ENCODE measurements at regions not wholly inside any gene's neighbourhood (a gene's known extent, or its start where the extent isn't known, plus 50 kb on each side); places are given as distances from the start of the nearest gene placed in this dataset.
"Not testable (repeated sequence)": the region's sequence is repeated elsewhere in the genome, so short reads cannot be mapped to it uniquely, and the experiment has no call there.

GRCh38 chr2:142754182-142754581 lies 123.3 kb upstream of the KYNU start:
- Mint-ChIP-seq H3K9me3 (no peaks in the 10 kb centered on the region), H3K4me1 (ENCODE audit: low read depth) (no peaks in the 10 kb centered on the region), H3K27ac (no peak overlapping the region), H3K4me3 (no peak overlapping the region), H3K27me3 (no peaks in the 10 kb centered on the region), H3K36me3 (no peaks in the 10 kb centered on the region)
- ChIA-PET POLR2A (no interaction called here), CTCF (no interaction called here)
- no peak for DNase-seq
- intact Hi-C loops (cut with micrococcal nuclease): no loop called here

DNA sequence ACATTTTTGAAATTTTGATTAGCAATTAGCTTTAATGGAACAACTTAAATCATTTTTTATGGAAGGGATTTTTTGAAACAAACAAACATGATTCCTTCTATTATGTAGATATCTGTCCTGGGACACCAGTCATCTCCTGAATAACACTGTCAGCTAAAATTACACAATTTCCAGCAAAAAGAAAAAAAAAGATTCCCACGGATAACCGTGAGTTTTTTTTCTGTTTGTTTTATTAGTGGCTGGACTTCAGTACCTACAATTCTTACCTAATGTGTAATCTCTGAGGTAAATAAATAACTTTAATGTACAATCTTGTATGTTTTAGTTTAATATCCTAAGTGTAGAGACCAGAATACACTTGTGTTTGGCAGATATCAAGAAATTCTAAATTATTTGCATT lies 126.6 kb upstream of the KYNU start:
- ChIA-PET CTCF (no interaction called here), POLR2A (no interaction called here)
- H3K4me1 Mint-ChIP-seq (ENCODE audit: low read depth): no peaks in the 10 kb centered on the region

GRCh38 chr2:142748559-142749099 lies 128.8 kb upstream of the KYNU start:
- DNase-seq: no peak
- intact Hi-C loops (cut with micrococcal nuclease): no loop called here
- Mint-ChIP-seq H3K27me3 (no peaks in the 10 kb centered on the region), H3K4me3 (no peak overlapping the region), H3K4me1 (ENCODE audit: low read depth) (no peaks in the 10 kb centered on the region), H3K9me3 (no peaks in the 10 kb centered on the region), H3K36me3 (no peaks in the 10 kb centered on the region), H3K27ac (no peak overlapping the region)
- ChIA-PET POLR2A (no interaction called here), CTCF (no interaction called here)

More for the DNA sequence above, 126.6 kb upstream of the KYNU start:
- H3K9me3 Mint-ChIP-seq: no peaks in the 10 kb centered on the region
- no peaks in the 10 kb centered on the region for H3K36me3 Mint-ChIP-seq
- H3K27ac Mint-ChIP-seq: no peak overlapping the region
- intact Hi-C loops (cut with micrococcal nuclease): no loop called here
- H3K4me3 Mint-ChIP-seq: no peak overlapping the region
- no peaks in the 10 kb centered on the region for H3K27me3 Mint-ChIP-seq
- no peak for DNase-seq

DNA sequence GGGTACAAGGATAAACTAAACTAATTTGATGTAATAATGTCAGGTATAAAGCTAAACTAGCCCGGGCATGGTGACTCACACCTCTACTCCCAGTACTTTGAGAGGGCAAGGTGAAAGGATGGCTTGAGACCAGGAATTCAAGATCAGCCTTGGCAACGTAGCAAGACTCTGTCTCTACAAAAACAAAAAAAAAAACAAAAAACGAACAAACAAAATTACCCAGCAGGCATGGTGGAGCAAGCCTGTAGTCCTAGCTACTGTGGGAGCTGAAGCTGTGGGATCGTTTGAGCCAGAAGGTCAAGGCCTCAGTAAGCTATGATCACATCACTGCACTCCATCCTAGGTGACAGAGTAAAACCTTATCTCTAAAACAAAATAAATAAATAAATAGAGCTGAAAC lies 131.8 kb upstream of the KYNU start:
- intact Hi-C loops (cut with micrococcal nuclease): no loop called here
- H3K27ac Mint-ChIP-seq: no peak overlapping the region
- CTCF ChIA-PET: no interaction called here

GRCh38 chr2:142742371-142743214 lies 134.9 kb upstream of the KYNU start:
- CTCF ChIA-PET: no interaction called here
- Mint-ChIP-seq H3K27me3 (no peaks in the 10 kb centered on the region), H3K4me3 (no peak overlapping the region)

More for the DNA sequence above, 131.8 kb upstream of the KYNU start:
- no peaks in the 10 kb centered on the region for H3K27me3 Mint-ChIP-seq
- no peak for DNase-seq
- no peaks in the 10 kb centered on the region for H3K36me3 Mint-ChIP-seq
- H3K4me3 Mint-ChIP-seq: no peak overlapping the region
- no peaks in the 10 kb centered on the region for H3K9me3 Mint-ChIP-seq
- H3K4me1 Mint-ChIP-seq (ENCODE audit: low read depth): no peaks in the 10 kb centered on the region
- POLR2A ChIA-PET: no interaction called here

DNA sequence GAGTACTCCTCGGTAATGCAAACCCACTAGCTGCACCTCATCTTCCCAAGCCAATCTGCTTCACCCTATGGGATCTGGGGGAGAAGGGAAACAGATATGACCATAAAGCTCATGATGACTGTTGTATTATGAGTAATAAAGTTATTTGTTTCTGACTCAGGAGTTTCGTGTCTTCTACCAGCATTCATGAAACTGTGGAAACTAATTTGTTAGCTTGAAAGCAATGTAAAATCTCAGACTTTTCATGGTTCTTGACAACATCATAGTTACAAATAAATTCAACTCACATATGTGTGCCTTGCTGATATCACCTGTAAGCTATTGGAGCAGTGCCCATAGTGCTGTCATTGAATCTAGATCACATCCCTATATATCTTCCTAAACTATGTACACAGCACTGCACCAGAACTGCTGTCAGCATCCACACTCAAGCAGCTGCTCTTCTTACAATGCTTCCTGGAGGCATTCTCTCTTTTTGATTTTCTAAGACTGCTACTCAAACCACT lies 135.6 kb upstream of the KYNU start:
- intact Hi-C loops (cut with micrococcal nuclease): no loop called here

More at GRCh38 chr2:142742371-142743214, 134.9 kb upstream of the KYNU start:
- intact Hi-C loops (cut with micrococcal nuclease): no loop called here
- Mint-ChIP-seq H3K36me3 (no peaks in the 10 kb centered on the region), H3K27ac (no peak overlapping the region), H3K9me3 (no peaks in the 10 kb centered on the region), H3K4me1 (ENCODE audit: low read depth) (no peaks in the 10 kb centered on the region)
- no peak for DNase-seq
- POLR2A ChIA-PET: no interaction called here

DNA sequence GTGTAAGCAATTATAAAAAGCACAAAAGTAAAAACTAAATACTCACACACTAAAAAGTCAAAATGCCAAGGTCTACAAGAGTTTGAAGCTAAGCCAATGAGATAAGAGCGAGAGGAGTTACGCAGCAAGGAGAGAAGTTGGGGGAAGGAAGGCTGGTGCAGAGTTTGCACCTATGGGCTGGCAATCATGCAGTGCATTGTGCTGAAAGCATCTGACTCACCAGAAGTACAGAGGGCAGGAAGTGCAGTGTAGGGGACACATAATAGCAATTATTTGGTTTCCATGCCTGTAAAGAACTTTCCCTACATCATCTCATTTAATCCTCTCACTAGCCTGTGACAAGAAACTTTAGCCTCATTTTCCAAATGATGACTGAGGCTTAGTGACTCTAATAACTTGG lies 142.7 kb upstream of the KYNU start:
- intact Hi-C loops (cut with micrococcal nuclease): no loop called here
- Mint-ChIP-seq H3K27ac (no peak overlapping the region), H3K4me1 (ENCODE audit: low read depth) (no peaks in the 10 kb centered on the region), H3K27me3 (no peaks in the 10 kb centered on the region), H3K9me3 (peaks cover 5% of the 10 kb centered on the region), H3K4me3 (no peak overlapping the region), H3K36me3 (no peaks in the 10 kb centered on the region)
- POLR2A ChIA-PET: no interaction called here
- CTCF ChIA-PET: no interaction called here
- no peak for DNase-seq

More for the DNA sequence above, 135.6 kb upstream of the KYNU start:
- Mint-ChIP-seq H3K27me3 (no peaks in the 10 kb centered on the region), H3K4me1 (ENCODE audit: low read depth) (no peaks in the 10 kb centered on the region), H3K4me3 (no peak overlapping the region), H3K36me3 (no peaks in the 10 kb centered on the region), H3K9me3 (no peaks in the 10 kb centered on the region), H3K27ac (no peak overlapping the region)
- CTCF ChIA-PET: no interaction called here
- no peak for DNase-seq
- POLR2A ChIA-PET: no interaction called here

GRCh38 chr2:142734231-142734630 lies 143.2 kb upstream of the KYNU start:
- Mint-ChIP-seq H3K9me3 (peaks cover 6% of the 10 kb centered on the region), H3K27ac (no peak overlapping the region), H3K36me3 (no peaks in the 10 kb centered on the region), H3K4me1 (ENCODE audit: low read depth) (no peaks in the 10 kb centered on the region), H3K27me3 (no peaks in the 10 kb centered on the region), H3K4me3 (no peak overlapping the region)
- POLR2A ChIA-PET: no interaction called here
- CTCF ChIA-PET: no interaction called here
- no peak for DNase-seq
- intact Hi-C loops (cut with micrococcal nuclease): no loop called here

GRCh38 chr2:142729814-142730213 lies 147.7 kb upstream of the KYNU start:
- H3K36me3 Mint-ChIP-seq; DNase-seq; intact Hi-C loops (cut with micrococcal nuclease); H3K27me3 Mint-ChIP-seq; H3K4me3 Mint-ChIP-seq; H3K4me1 Mint-ChIP-seq (ENCODE audit: low read depth); CTCF ChIA-PET; H3K27ac Mint-ChIP-seq; POLR2A ChIA-PET; H3K9me3 Mint-ChIP-seq: not testable (repeated sequence)

DNA sequence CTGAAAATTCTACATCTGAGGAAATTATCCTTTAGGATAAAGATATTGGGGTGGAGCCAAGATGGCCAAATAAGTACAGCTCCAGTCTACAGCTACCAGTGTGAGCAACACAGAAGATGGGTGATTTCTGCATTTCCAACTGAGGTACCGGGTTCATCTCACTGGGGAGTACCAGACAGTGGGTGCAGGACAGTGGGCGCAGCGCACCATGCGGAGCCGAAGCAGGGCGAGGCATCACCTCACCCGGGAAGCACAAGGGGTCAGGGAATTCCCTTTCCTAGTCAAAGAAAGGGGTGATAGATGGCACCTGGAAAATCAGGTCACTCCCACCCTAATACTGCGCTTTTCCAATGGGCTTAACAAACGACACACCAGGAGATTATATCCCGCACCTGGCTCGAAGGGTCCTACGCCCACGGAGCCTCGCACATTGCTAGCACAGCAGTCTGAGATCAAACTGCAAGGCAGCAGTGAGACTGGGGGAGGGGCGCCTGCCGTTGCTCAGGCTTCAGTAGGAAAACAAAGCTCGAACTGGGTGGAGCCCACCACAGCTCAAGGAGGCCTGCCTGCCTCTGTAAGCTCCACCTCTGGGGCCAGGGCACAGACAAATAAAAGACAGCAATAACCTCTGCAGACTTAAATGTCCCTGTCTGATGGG lies 149.5 kb upstream of the KYNU start:
- CTCF ChIA-PET; H3K36me3 Mint-ChIP-seq; H3K4me1 Mint-ChIP-seq (ENCODE audit: low read depth); H3K9me3 Mint-ChIP-seq; H3K27me3 Mint-ChIP-seq; intact Hi-C loops (cut with micrococcal nuclease); POLR2A ChIA-PET; H3K27ac Mint-ChIP-seq; H3K4me3 Mint-ChIP-seq; DNase-seq: not testable (repeated sequence)

GRCh38 chr2:142725386-142725785 lies 152.1 kb upstream of the KYNU start:
- intact Hi-C loops (cut with micrococcal nuclease): no loop called here
- Mint-ChIP-seq H3K27me3 (no peaks in the 10 kb centered on the region), H3K9me3 (peaks cover 9% of the 10 kb centered on the region), H3K27ac (no peak overlapping the region), H3K36me3 (no peaks in the 10 kb centered on the region), H3K4me3 (no peak overlapping the region), H3K4me1 (ENCODE audit: low read depth) (no peaks in the 10 kb centered on the region)
- DNase-seq: no peak
- CTCF ChIA-PET: no interaction called here
- POLR2A ChIA-PET: no interaction called here

- H3K4me1 Mint-ChIP-seq (ENCODE audit: low read depth): no peaks in the 10 kb centered on the region
- no peak overlapping the region for H3K27ac Mint-ChIP-seq
- intact Hi-C loops (cut with micrococcal nuclease): no loop called here
- no peaks in the 10 kb centered on the region for H3K36me3 Mint-ChIP-seq
- ChIA-PET CTCF (no interaction called here), POLR2A (no interaction called here)
- no peaks in the 10 kb centered on the region for H3K27me3 Mint-ChIP-seq
- H3K9me3 Mint-ChIP-seq: peaks cover 5% of the 10 kb centered on the region
- H3K4me3 Mint-ChIP-seq: no peak overlapping the region
- no peak for DNase-seq
Observed at GRCh38 chr2:142724713-142725349, 152.6 kb upstream of the KYNU start.
